ENCODE measurements at regions not wholly inside any gene's neighbourhood (a gene's known extent, or its start where the extent isn't known, plus 50 kb on each side); places are given as distances from the start of the nearest gene placed in this dataset.
A peak's percentile ranks its signal among the peaks of the same experiment; 100 is the strongest.
"Not testable (repeated sequence)": the region's sequence is repeated elsewhere in the genome, so short reads cannot be mapped to it uniquely, and the experiment has no call there.

- peak; percentile 4 for DNase-seq
Observed at GRCh38 chr1:199463521-199464127, 563.9 kb upstream of the NR5A2 start.

- no peak for DNase-seq
Observed at GRCh38 chr1:199466961-199467360, 560.5 kb upstream of the NR5A2 start.

GRCh38 chr1:199472018-199472417 lies 555.5 kb upstream of the NR5A2 start:
- DNase-seq, result no peak

GRCh38 chr1:199472978-199473377 lies 554.5 kb upstream of the NR5A2 start:
- no peak for DNase-seq

- no peak for DNase-seq
Observed at GRCh38 chr1:199474738-199475137, 552.8 kb upstream of the NR5A2 start.

- no peak for DNase-seq
Observed at GRCh38 chr1:199482426-199482825, 545.1 kb upstream of the NR5A2 start.

- DNase-seq, result no peak
Observed at GRCh38 chr1:199489594-199489993, 537.9 kb upstream of the NR5A2 start.

- no peak for DNase-seq
Observed at GRCh38 chr1:199490769-199491527, 536.6 kb upstream of the NR5A2 start.

- no peak for DNase-seq
Observed at GRCh38 chr1:199495432-199495831, 532.1 kb upstream of the NR5A2 start.

- not testable (repeated sequence) for DNase-seq
Observed at GRCh38 chr1:199498802-199499201, 528.7 kb upstream of the NR5A2 start.

GRCh38 chr1:199508072-199508471 lies 519.4 kb upstream of the NR5A2 start:
- no peak for DNase-seq

- DNase-seq, result no peak
Observed at GRCh38 chr1:199508653-199509052, 518.9 kb upstream of the NR5A2 start.

- no peak for DNase-seq
Observed at GRCh38 chr1:199509456-199509855, 518.1 kb upstream of the NR5A2 start.

GRCh38 chr1:199510314-199510713 lies 517.2 kb upstream of the NR5A2 start:
- no peak for DNase-seq

- DNase-seq, result no peak
Observed at GRCh38 chr1:199512037-199512710, 515.3 kb upstream of the NR5A2 start.

- no peak for DNase-seq
Observed at GRCh38 chr1:199515261-199515660, 512.2 kb upstream of the NR5A2 start.

GRCh38 chr1:199522338-199522737 lies 505.2 kb upstream of the NR5A2 start:
- DNase-seq, result no peak

- no peak for DNase-seq
Observed at GRCh38 chr1:199522936-199523335, 504.6 kb upstream of the NR5A2 start.

GRCh38 chr1:199529324-199529723 lies 498.2 kb upstream of the NR5A2 start:
- no peak for DNase-seq

- not testable (repeated sequence) for DNase-seq
Observed at GRCh38 chr1:199533361-199533760, 494.1 kb upstream of the NR5A2 start.

- DNase-seq, result no peak
Observed at GRCh38 chr1:199545780-199546179, 481.7 kb upstream of the NR5A2 start.

GRCh38 chr1:199546323-199546722 lies 481.2 kb upstream of the NR5A2 start:
- no peak for DNase-seq

- DNase-seq, result no peak
Observed at GRCh38 chr1:199549421-199549820, 478.1 kb upstream of the NR5A2 start.

Measured in central memory CD4-positive, alpha-beta T cell (primary cell).